Activated naive CD8-positive, alpha-beta T cell treated with anti-CD3 and anti-CD28 coated beads, Interleukin-2, amount 10 ng/mL, durations not matched to agents 7 days and 5 days (primary cell): ENCODE measurements at regions not wholly inside any gene's neighbourhood (a gene's known extent, or its start where the extent isn't known, plus 50 kb on each side); places are given as distances from the start of the nearest gene placed in this dataset.

ENCODE experiments used
- ATAC-seq: fragments of 150-1000 bp; cut with Tn5 transposase; one replicate; pipeline ENCODE4 v1.10.0; 2021; ENCODE audit warnings: low read depth, moderate library complexity
- POLR2A ChIA-PET: fragments of 350-600 bp; sonication (Branson Sonifier 250); formaldehyde crosslinking; loops from one replicate; lab custom pipeline; 2021; ENCODE audit warnings: antibody characterized with exemption; lab: Charles Lee
- DNase-seq: peaks from one replicate; pipeline ENCODE4 v3.0.0; 2021
- H3K27ac Mint-ChIP-seq: one replicate; pipeline ENCODE4 v1.8.0; 2022; ENCODE audit warnings: mild to moderate bottlenecking, mixed read lengths
- H3K27me3 Mint-ChIP-seq: one replicate; pipeline ENCODE4 v1.8.0; 2022; ENCODE audit warnings: mild to moderate bottlenecking, moderate library complexity, mixed read lengths
- H3K36me3 Mint-ChIP-seq: one replicate; pipeline ENCODE4 v1.8.0; 2021; ENCODE audit warnings: mild to moderate bottlenecking, mixed read lengths
- H3K4me1 Mint-ChIP-seq: one replicate; pipeline ENCODE4 v1.8.0; 2021; ENCODE audit warnings: mixed read lengths
- H3K4me3 Mint-ChIP-seq: one replicate; pipeline ENCODE4 v1.8.0; 2022; ENCODE audit warnings: mild to moderate bottlenecking, moderate library complexity, mixed read lengths
- H3K9me3 Mint-ChIP-seq: one replicate; pipeline ENCODE4 v1.8.0; 2021; ENCODE audit warnings: mixed read lengths

DNA sequence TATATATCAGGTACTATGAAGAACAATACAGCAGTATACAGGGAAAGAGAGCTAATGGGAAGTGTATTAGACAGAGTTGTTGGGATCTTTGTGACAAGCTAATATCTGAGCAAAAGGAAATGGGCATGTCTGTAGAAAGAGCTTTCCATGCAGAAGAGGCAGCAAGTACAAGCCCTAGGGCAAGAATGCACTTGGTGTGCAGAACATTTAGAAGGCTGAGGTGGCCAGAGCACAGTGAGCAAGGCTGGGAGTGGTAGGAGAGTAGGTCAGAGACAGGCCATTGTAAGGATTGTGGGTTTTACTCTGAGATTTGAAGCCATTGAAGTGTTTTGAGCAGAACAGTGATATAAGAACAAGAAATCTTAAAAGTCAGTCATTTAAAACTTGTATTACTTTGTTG, 353.9 kb upstream of the TGFBR2 start:
- no peak overlapping the region for H3K4me3 Mint-ChIP-seq
- DNase-seq: no peak
- peaks cover 8% of the 10 kb centered on the region for H3K4me1 Mint-ChIP-seq
- H3K9me3 Mint-ChIP-seq: peaks cover 9% of the 10 kb centered on the region
- no peak overlapping the region for H3K27ac Mint-ChIP-seq
- POLR2A ChIA-PET: no interaction called here
- no peak for ATAC-seq
- peaks cover 8% of the 10 kb centered on the region for H3K36me3 Mint-ChIP-seq
- H3K27me3 Mint-ChIP-seq: no peaks in the 10 kb centered on the region

DNA sequence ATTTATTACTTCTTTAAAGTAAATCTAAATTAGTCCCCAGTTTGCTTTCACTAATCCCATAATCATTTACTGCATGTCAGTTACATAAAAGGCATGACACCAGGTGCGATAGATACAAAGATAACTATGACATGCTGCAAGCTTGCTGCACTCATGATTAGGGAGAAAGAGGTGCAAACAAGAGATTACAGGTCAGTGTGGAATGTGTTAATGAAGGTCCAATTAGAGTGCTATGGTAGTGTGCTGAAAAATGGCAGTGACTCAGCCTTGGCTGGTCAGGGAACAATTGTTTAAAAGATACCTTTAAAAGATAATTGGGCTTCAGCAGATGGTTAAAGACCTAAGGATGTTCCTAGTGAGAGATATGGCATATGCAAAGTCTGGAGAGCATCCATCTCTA, 352.6 kb upstream of the TGFBR2 start:
- Mint-ChIP-seq H3K27me3 (no peaks in the 10 kb centered on the region), H3K36me3 (peaks cover 8% of the 10 kb centered on the region), H3K4me1 (peaks cover 2% of the 10 kb centered on the region), H3K9me3 (peaks cover 10% of the 10 kb centered on the region), H3K27ac (no peak overlapping the region), H3K4me3 (no peak overlapping the region)
- ATAC-seq: no peak
- DNase-seq: no peak
- POLR2A ChIA-PET: no interaction called here

DNA sequence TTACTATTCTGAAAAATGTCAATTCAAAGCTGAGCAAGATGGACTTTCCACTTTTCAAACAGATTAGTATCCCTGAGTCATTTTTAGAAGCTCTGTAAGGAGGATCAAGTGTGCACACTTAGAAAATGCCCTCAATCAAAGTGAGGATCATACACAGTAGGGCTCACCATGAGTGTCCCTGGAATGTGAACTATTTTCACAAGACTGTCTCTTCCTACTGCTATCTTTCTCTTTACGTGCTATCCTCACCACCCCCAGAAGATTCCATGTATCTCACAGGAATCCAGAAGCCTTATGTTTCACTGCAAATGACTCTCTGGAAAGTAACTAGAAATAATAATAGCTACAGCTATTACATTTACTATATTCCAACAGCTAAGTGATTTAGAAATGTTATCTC, 349.9 kb upstream of the TGFBR2 start:
- no peak overlapping the region for H3K27ac Mint-ChIP-seq
- peaks cover 8% of the 10 kb centered on the region for H3K9me3 Mint-ChIP-seq
- DNase-seq (no peak), ATAC-seq (no peak)
- H3K4me3 Mint-ChIP-seq: no peak overlapping the region
- POLR2A ChIA-PET: no interaction called here
- H3K27me3 Mint-ChIP-seq: no peaks in the 10 kb centered on the region
- H3K4me1 Mint-ChIP-seq: no peaks in the 10 kb centered on the region
- H3K36me3 Mint-ChIP-seq: peaks cover 5% of the 10 kb centered on the region

DNA sequence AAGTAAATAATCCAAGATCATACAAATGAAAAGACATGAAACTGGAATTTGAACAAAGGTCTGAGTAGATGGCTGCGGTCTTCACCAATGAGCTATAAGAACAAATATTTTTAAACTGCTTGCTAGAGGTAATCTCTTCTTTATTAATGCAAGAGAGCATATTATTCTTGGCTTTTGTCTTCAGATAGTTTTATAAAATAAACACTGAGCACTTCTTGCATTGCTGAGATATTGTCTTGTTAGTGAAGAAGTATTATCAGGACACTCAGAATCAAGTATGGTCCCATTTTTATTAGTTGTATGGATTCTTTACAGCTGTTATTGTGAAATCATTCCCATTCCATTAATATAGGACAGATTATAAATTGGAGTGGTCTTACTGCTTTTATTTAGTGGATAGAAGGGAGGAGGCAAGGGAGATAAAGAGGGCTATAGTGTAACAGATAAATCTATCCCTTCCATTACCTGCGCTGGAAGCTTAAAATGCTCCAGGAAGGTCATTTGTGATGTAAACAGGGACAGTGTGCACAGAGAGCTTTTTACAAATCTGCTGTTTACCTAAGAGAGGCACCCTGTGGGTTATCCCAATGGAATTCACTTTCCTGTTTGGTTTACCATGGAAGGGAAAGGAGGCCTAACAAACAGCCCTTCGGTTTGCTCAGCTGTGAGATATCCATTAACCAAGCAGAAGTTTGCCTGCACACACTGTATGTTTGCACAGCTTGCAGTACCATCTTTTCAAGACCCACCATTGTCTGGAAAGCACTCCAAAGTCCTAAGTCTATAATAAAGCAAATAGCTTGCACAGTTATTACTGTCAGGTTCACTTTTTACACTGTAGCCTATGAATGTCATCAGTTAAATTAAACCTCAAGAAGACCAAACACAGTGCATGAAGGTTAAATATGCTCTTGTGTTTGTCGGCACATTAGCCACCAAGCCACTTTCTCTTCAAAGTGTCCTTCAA, 347.7 kb upstream of the TGFBR2 start:
- H3K4me3 Mint-ChIP-seq: no peak overlapping the region
- peaks cover 12% of the 10 kb centered on the region for H3K4me1 Mint-ChIP-seq
- peaks cover 6% of the 10 kb centered on the region for H3K36me3 Mint-ChIP-seq
- ATAC-seq: no peak
- peaks cover 5% of the 10 kb centered on the region for H3K9me3 Mint-ChIP-seq
- H3K27me3 Mint-ChIP-seq: no peaks in the 10 kb centered on the region
- no peak for DNase-seq
- no peak overlapping the region for H3K27ac Mint-ChIP-seq
- POLR2A ChIA-PET: no interaction called here

DNA sequence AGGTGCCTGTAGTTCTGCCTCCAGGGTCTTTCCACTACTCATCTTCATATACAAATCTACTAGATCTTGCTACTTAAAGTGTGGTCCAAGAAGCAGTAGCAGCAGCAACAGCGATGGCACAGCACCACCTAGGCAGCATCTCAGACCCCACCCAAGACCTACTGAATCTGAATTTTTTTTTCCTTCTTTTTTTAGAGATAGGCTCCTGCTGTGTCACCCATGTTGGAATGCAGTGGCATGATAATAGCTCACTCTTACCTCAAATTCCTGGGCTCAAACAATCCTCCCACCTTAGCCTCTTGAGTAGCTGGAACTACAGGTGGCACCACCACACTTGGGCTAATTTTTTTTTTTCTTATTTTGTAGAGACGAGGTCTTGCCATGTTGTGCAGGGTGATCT, 346.7 kb upstream of the TGFBR2 start:
- Mint-ChIP-seq H3K36me3 (peaks cover 12% of the 10 kb centered on the region), H3K27ac (no peak overlapping the region), H3K4me3 (no peak overlapping the region), H3K9me3 (peaks cover 12% of the 10 kb centered on the region), H3K27me3 (no peaks in the 10 kb centered on the region), H3K4me1 (peaks cover 19% of the 10 kb centered on the region)
- DNase-seq (no peak), ATAC-seq (no peak)
- POLR2A ChIA-PET: no interaction called here

DNA sequence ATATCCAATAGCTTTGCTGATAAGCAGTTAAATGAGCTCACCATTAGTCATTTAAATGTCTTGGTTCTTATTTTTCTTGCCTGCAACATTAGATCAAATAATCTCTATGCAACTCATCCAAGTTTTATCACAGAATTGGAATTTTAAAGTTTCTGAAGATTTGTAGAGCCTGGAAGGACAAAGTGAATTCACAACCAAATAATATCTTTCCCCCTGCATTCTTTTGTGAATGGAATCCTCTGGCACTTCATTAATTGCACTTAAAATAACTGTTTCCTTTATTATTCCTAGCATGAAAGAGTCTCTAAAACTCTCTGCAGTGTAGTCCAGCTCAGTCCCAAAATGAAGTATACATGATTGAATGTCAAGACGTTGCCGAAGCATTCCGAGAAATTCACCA, 345.6 kb upstream of the TGFBR2 start:
- Mint-ChIP-seq H3K4me1 (peaks cover 19% of the 10 kb centered on the region), H3K9me3 (peaks cover 12% of the 10 kb centered on the region), H3K27ac (no peak overlapping the region), H3K27me3 (no peaks in the 10 kb centered on the region), H3K36me3 (peaks cover 11% of the 10 kb centered on the region), H3K4me3 (no peak overlapping the region)
- no peak for ATAC-seq
- DNase-seq: no peak
- POLR2A ChIA-PET: interaction anchor here (1.0 kb wide), 1 partner anchor 87 kb away, joined by 3 read pairs; no protein-coding TSS in a partner anchor

DNA sequence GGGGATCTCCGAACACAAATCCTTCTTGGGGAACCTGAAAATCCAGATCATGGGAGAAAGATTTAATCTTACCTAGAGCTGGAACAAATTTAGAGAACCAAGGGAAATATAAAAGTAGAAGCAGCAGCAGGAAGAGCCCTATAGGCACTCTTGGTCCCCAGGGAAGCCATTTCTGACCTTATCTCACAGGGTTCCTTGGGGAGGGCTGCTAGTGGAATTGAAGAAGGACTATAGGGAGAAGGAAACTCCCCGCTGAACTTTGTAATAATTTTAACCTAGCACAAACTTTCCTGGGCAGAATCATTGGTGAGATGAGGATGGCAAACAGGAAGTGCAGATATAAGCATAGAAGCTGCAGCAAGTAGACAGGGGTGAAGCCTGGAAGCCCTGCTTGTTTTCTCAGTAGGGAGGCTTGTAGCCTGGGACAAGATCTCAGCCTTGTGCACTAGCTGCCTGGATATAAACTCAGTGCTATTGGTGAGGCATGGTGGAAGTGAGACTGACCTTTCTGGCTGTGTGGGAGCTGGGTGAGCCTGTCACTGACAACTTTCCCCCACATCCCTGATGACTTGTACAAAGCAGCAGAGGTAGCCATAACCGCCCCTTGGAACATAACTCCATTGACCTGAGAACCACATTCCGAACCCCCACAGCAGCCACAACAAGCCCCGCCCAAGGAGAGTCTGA, 343.0 kb upstream of the TGFBR2 start:
- Mint-ChIP-seq H3K4me3 (peak overlapping the region; percentile 7), H3K27ac (peak overlapping the region; percentile 25), H3K9me3 (peaks cover 13% of the 10 kb centered on the region), H3K4me1 (peaks cover 19% of the 10 kb centered on the region), H3K36me3 (peaks cover 11% of the 10 kb centered on the region), H3K27me3 (no peaks in the 10 kb centered on the region)
- ATAC-seq (peak; percentile 18), DNase-seq (no peak)
- POLR2A ChIA-PET: no interaction called here

DNA sequence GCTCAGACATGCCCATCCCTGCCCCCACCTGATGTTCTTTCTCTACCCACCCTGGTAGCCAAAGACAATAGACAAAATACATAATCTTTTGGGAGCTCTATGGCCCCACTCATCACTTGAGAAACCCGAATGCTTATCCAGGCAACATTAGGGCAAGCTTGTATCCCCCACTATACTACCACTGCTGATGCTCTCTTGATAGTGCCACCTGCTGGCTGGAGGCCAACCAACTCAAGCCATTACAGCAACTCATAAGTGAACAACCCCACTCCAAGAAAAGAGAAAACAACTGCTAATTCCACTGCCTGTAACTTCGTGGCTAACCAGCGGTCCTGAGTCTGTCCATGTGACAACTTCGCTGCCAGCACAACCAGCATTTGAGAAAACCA, 342.5 kb upstream of the TGFBR2 start:
- ATAC-seq (no peak), DNase-seq (no peak)
- Mint-ChIP-seq H3K9me3 (peaks cover 15% of the 10 kb centered on the region), H3K4me1 (peaks cover 19% of the 10 kb centered on the region), H3K27me3 (no peaks in the 10 kb centered on the region), H3K27ac (peak overlapping the region; percentile 32), H3K4me3 (no peak overlapping the region), H3K36me3 (peaks cover 11% of the 10 kb centered on the region)
- POLR2A ChIA-PET: no interaction called here

DNA sequence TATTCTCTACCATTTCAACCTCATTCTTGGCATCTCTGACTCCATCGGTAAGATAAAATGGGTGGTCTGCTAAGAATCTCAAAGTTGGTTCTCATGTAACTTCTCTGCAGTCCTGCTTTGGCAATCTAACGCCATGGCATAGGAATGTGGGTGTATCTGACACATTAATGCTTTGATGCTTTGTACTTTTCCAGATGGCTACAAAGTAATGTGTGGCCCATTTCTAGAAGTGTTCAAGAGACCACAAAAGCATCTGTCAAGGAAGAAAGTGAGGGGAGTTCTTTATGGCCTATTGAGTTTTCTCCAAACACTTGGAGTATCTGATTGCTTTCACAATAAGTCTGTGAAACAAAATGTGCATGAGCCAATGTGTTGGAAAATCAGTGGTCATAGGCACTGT, 339.9 kb upstream of the TGFBR2 start:
- H3K27me3 Mint-ChIP-seq: no peaks in the 10 kb centered on the region
- H3K36me3 Mint-ChIP-seq: peaks cover 16% of the 10 kb centered on the region
- no peak for DNase-seq
- ATAC-seq: no peak
- no peak overlapping the region for H3K27ac Mint-ChIP-seq
- H3K4me1 Mint-ChIP-seq: peaks cover 21% of the 10 kb centered on the region
- peaks cover 19% of the 10 kb centered on the region for H3K9me3 Mint-ChIP-seq
- no peak overlapping the region for H3K4me3 Mint-ChIP-seq
- POLR2A ChIA-PET: no interaction called here

DNA sequence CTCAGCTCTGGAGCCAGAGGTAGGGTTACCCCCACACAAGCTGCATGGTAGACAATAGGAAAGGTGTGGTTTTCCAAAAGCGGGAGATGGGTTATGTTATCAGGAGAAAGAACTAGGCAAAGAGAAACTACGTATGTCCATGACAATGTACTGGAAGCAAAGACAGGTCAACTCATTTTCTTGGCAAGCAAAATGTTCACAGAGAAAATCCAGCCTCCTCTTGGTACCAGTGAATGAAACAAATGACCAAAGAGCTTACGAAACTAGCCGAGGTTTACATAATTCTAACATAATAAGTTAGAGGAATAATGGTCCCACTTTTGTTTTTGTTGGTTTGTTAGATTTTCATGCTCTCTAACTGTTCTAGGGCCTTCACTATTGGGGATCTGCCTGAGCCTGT, 338.1 kb upstream of the TGFBR2 start:
- POLR2A ChIA-PET: no interaction called here
- H3K27me3 Mint-ChIP-seq: no peaks in the 10 kb centered on the region
- no peak overlapping the region for H3K27ac Mint-ChIP-seq
- peaks cover 16% of the 10 kb centered on the region for H3K36me3 Mint-ChIP-seq
- DNase-seq (no peak), ATAC-seq (no peak)
- H3K9me3 Mint-ChIP-seq: peaks cover 19% of the 10 kb centered on the region
- no peak overlapping the region for H3K4me3 Mint-ChIP-seq
- peaks cover 13% of the 10 kb centered on the region for H3K4me1 Mint-ChIP-seq

DNA sequence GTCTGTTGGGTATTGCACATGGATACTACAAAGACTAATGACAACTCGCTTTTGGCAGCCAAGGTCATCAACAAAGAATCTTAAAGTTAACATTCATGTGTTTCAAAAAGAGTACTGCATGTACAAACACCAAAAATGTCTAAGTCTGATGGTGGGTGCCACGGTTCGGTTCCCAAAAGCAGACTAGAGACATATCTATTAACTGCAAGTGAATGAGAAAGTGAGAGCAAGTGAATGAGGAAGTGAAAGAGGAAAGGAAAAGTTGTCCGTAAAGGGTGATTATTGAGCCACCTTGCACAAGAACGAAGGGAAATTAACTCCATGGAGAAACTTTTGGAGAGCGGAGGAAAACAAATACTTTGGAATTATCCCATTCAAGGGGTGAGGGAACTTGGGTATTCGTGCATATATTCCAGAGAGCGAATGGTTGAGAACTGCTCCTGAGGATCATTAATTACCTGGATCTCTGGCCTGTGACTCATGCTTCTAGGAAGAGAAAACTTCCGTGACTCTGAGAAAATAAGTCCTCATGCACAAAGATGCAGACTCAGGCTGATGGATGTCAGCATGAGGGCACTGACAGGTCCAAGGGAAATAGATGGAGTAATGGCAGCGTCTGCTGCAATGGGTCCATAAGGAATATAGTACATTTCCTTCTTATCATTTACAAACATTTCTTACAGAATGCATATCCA, 336.5 kb upstream of the TGFBR2 start:
- Mint-ChIP-seq H3K4me3 (no peak overlapping the region), H3K9me3 (peaks cover 15% of the 10 kb centered on the region), H3K4me1 (peaks cover 2% of the 10 kb centered on the region), H3K36me3 (peaks cover 11% of the 10 kb centered on the region), H3K27me3 (no peaks in the 10 kb centered on the region), H3K27ac (no peak overlapping the region)
- ATAC-seq (no peak), DNase-seq (no peak)
- POLR2A ChIA-PET: no interaction called here

DNA sequence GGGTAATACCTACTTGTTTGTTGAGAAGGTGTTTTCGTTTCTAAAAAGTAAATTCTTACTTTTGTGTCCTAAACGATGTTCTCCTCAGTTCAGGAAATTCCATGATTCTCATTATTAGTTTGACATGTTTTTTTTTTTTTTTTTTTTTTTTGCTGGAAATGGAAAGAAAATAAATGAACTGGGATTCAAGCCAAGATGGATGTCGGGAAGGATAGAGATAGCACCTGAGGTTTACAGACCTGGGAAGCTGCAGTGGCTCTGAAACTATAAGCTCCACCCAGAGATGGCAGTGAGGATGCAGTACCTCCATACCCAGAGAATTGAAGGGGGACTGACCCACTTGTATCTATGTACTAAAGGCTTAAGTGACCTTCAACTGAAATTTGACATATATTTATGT, 334.6 kb upstream of the TGFBR2 start:
- peaks cover 13% of the 10 kb centered on the region for H3K9me3 Mint-ChIP-seq
- H3K4me1 Mint-ChIP-seq: peaks cover 2% of the 10 kb centered on the region
- DNase-seq (no peak), ATAC-seq (no peak)
- H3K27ac Mint-ChIP-seq: no peak overlapping the region
- no peak overlapping the region for H3K4me3 Mint-ChIP-seq
- no peaks in the 10 kb centered on the region for H3K27me3 Mint-ChIP-seq
- H3K36me3 Mint-ChIP-seq: peaks cover 10% of the 10 kb centered on the region
- POLR2A ChIA-PET: interaction anchor here (0.7 kb wide), 1 partner anchor 73 kb away, joined by 3 read pairs; no protein-coding TSS in a partner anchor

DNA sequence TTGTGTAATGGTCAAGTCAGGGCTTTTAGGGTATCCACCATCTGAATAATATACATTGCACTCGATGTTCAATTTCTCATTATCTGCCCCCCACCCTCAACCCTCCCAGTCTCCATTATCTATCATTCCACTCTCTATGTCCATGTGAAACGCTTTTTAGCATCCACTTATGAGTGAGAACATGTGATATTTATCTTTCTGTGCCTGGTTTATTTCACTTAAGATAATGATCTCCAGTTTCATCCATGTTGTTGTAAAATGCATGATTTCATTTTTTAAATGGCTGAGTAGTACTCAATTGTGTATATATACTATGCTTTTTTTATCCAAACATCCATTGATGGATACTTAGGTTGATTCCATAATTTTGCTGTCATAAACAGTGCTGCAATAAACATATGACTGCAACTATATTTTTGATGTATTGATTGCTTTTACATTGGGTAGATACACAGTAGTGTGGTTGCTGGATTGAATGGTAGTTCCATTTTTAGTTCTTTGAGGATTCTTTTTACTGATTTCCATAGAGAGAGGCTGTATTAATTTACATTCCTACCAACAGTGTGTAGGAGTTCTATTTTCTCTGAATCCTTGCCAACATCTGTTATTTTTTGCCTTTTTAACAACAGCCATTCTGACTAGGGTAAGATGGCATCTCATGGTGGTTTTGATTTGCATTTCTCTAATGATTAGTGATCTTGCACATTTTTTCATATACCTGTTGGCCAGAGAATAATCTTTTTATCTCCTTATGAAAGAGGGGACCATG, 332.9 kb upstream of the TGFBR2 start:
- Mint-ChIP-seq H3K36me3 (peaks cover 13% of the 10 kb centered on the region), H3K9me3 (peaks cover 16% of the 10 kb centered on the region), H3K4me1 (peaks cover 2% of the 10 kb centered on the region), H3K27ac (no peak overlapping the region), H3K4me3 (no peak overlapping the region), H3K27me3 (no peaks in the 10 kb centered on the region)
- ATAC-seq: no peak
- DNase-seq: no peak
- POLR2A ChIA-PET: no interaction called here
